ENCODE measurements at regions not wholly inside any gene's neighbourhood (a gene's known extent, or its start where the extent isn't known, plus 50 kb on each side); places are given as distances from the start of the nearest gene placed in this dataset.
"Not testable (repeated sequence)": the region's sequence is repeated elsewhere in the genome, so short reads cannot be mapped to it uniquely, and the experiment has no call there.

- TF ChIP-seq CTCF (IDR thresholded peaks at IDR 0.05) (no peak), EZH2 (IDR thresholded peaks at IDR 0.05; ENCODE audit: borderline replicate concordance, insufficient read depth, low read depth, low read length, poor library complexity, severe bottlenecking) (no peak)
- H3K4me2 ChIP-seq (replicated peaks; ENCODE audit: low read depth, low read length, poor library complexity, severe bottlenecking) = no peak overlapping the region
- no peak overlapping the region for H3K27ac ChIP-seq (ENCODE audit: low read length in 2 of 2)
- no peaks in the 10 kb centered on the region for H4K20me1 ChIP-seq (ENCODE audit: control insufficient read depth, insufficient read depth, low read length, poor library complexity, severe bottlenecking)
- Mint-ChIP-seq H3K9me3 (ENCODE audit: insufficient read depth) (no peaks in the 10 kb centered on the region), H3K27ac (no peak overlapping the region), H3K4me3 (no peak overlapping the region), H3K4me1 (no peaks in the 10 kb centered on the region), H3K27me3 (no peaks in the 10 kb centered on the region)
- H3K79me2 ChIP-seq (ENCODE audit: control insufficient read depth, insufficient read depth, low read length) = no peaks in the 10 kb centered on the region
- no peak for DNase-seq
- peaks cover 0 to 9% (median 0%) of the 10 kb centered on the region in 3 donors for H3K9me3 ChIP-seq (ENCODE audit: control extremely low read depth in 1 of 3, control insufficient read depth in 2 of 3, insufficient read depth in 1 of 3, low read length in 2 of 3)
- intact Hi-C loops (cut with micrococcal nuclease) = no loop called here
- POLR2A ChIA-PET = no interaction called here
- no peaks in the 10 kb centered on the region for H3K27me3 ChIP-seq (replicated peaks in 1 of 4; ENCODE audit: control extremely low read depth in 1 of 4, control insufficient read depth in 3 of 4, insufficient read depth in 4 of 4, low read length in 3 of 4)
- H2AFZ ChIP-seq (ENCODE audit: insufficient read depth, low read depth, low read length, poor library complexity, severe bottlenecking) = no peak overlapping the region
- no peak overlapping the region for H3K4me3 ChIP-seq (ENCODE audit: control extremely low read depth in 1 of 5, extremely low read depth in 1 of 5, insufficient read depth in 1 of 5, low read depth in 2 of 5, low read length in 4 of 5)
- no peaks in the 10 kb centered on the region for H3K36me3 ChIP-seq (replicated peaks in 1 of 2; ENCODE audit: control extremely low read depth in 1 of 2, control insufficient read depth in 1 of 2, extremely low read depth in 1 of 2, insufficient read depth in 2 of 2, low read length in 1 of 2)
- no peak overlapping the region for H3K9ac ChIP-seq (ENCODE audit: low read length)
- ATAC-seq (ENCODE audit: low read depth) = no peak
- CTCF ChIA-PET = no interaction called here
- H3K4me1 ChIP-seq (ENCODE audit: control insufficient read depth in 2 of 2, insufficient read depth in 2 of 2, low read length in 2 of 2) = no peaks in the 10 kb centered on the region
Observed at GRCh38 chr1:238331557-238331956, 440.8 kb upstream of the ZP4 start.

GRCh38 chr1:238329671-238330070 lies 438.9 kb upstream of the ZP4 start:
- TF ChIP-seq EZH2 (IDR thresholded peaks at IDR 0.05; ENCODE audit: borderline replicate concordance, insufficient read depth, low read depth, low read length, poor library complexity, severe bottlenecking) = no peak
- Histone ChIP-seq H3K79me2 (ENCODE audit: control insufficient read depth, insufficient read depth, low read length) (no peaks in the 10 kb centered on the region), H3K9me3 (ENCODE audit: control extremely low read depth in 1 of 3, control insufficient read depth in 2 of 3, insufficient read depth in 1 of 3, low read length in 2 of 3) (peaks cover 0 to 10% (median 0%) of the 10 kb centered on the region in 3 donors), H2AFZ (ENCODE audit: insufficient read depth, low read depth, low read length, poor library complexity, severe bottlenecking) (no peak overlapping the region), H3K4me3 (ENCODE audit: control extremely low read depth in 1 of 5, extremely low read depth in 1 of 5, insufficient read depth in 1 of 5, low read depth in 2 of 5, low read length in 4 of 5) (no peak overlapping the region), H3K36me3 (replicated peaks in 1 of 2; ENCODE audit: control extremely low read depth in 1 of 2, control insufficient read depth in 1 of 2, extremely low read depth in 1 of 2, insufficient read depth in 2 of 2, low read length in 1 of 2) (no peaks in the 10 kb centered on the region), H3K27ac (ENCODE audit: low read length in 2 of 2) (no peak overlapping the region), H4K20me1 (ENCODE audit: control insufficient read depth, insufficient read depth, low read length, poor library complexity, severe bottlenecking) (no peaks in the 10 kb centered on the region), H3K9ac (ENCODE audit: low read length) (no peak overlapping the region), H3K4me1 (ENCODE audit: control insufficient read depth in 2 of 2, insufficient read depth in 2 of 2, low read length in 2 of 2) (no peaks in the 10 kb centered on the region), H3K27me3 (replicated peaks in 1 of 4; ENCODE audit: control extremely low read depth in 1 of 4, control insufficient read depth in 3 of 4, insufficient read depth in 4 of 4, low read length in 3 of 4) (no peaks in the 10 kb centered on the region), H3K4me2 (replicated peaks; ENCODE audit: low read depth, low read length, poor library complexity, severe bottlenecking) (no peak overlapping the region)
- Mint-ChIP-seq H3K4me1 (no peaks in the 10 kb centered on the region), H3K27me3 (no peaks in the 10 kb centered on the region), H3K27ac (no peak overlapping the region), H3K4me3 (no peak overlapping the region), H3K9me3 (ENCODE audit: insufficient read depth) (peaks cover 2% of the 10 kb centered on the region)
- 45% methylated on average over 1 of the region's 1 CpG for WGBS (ENCODE audit: insufficient coverage)
- ATAC-seq (ENCODE audit: low read depth) (no peak), DNase-seq (no peak)
- intact Hi-C loops (cut with micrococcal nuclease) = no loop called here
- ChIA-PET POLR2A (no interaction called here), CTCF (no interaction called here)

GRCh38 chr1:238327033-238327432 lies 436.3 kb upstream of the ZP4 start:
- H3K27me3 Mint-ChIP-seq; H3K79me2 ChIP-seq (ENCODE audit: control insufficient read depth, insufficient read depth, low read length); ATAC-seq (ENCODE audit: low read depth); CTCF ChIA-PET; H3K9ac ChIP-seq (ENCODE audit: low read length); H3K9me3 Mint-ChIP-seq (ENCODE audit: insufficient read depth); H3K4me3 ChIP-seq (ENCODE audit: control extremely low read depth in 1 of 5, extremely low read depth in 1 of 5, insufficient read depth in 1 of 5, low read depth in 2 of 5, low read length in 4 of 5); H3K27ac Mint-ChIP-seq; H3K27ac ChIP-seq (ENCODE audit: low read length in 2 of 2); H3K27me3 ChIP-seq (replicated peaks in 1 of 4; ENCODE audit: control extremely low read depth in 1 of 4, control insufficient read depth in 3 of 4, insufficient read depth in 4 of 4, low read length in 3 of 4); H3K4me3 Mint-ChIP-seq; POLR2A ChIA-PET; H4K20me1 ChIP-seq (ENCODE audit: control insufficient read depth, insufficient read depth, low read length, poor library complexity, severe bottlenecking); intact Hi-C loops (cut with micrococcal nuclease); DNase-seq; H2AFZ ChIP-seq (ENCODE audit: insufficient read depth, low read depth, low read length, poor library complexity, severe bottlenecking); H3K4me1 ChIP-seq (ENCODE audit: control insufficient read depth in 2 of 2, insufficient read depth in 2 of 2, low read length in 2 of 2); H3K4me1 Mint-ChIP-seq; H3K36me3 ChIP-seq (replicated peaks in 1 of 2; ENCODE audit: control extremely low read depth in 1 of 2, control insufficient read depth in 1 of 2, extremely low read depth in 1 of 2, insufficient read depth in 2 of 2, low read length in 1 of 2); H3K4me2 ChIP-seq (replicated peaks; ENCODE audit: low read depth, low read length, poor library complexity, severe bottlenecking): not testable (repeated sequence)
- 94% methylated on average over 18 of the region's 22 CpGs for WGBS (ENCODE audit: insufficient coverage)
- peaks cover 0 to 10% (median 0%) of the 10 kb centered on the region in 3 donors for H3K9me3 ChIP-seq (ENCODE audit: control extremely low read depth in 1 of 3, control insufficient read depth in 2 of 3, insufficient read depth in 1 of 3, low read length in 2 of 3)

All from B cell (primary cell).